Neuronal stem cell (in vitro differentiated cells): ENCODE measurements at regions not wholly inside any gene's neighbourhood (a gene's known extent, or its start where the extent isn't known, plus 50 kb on each side); places are given as distances from the start of the nearest gene placed in this dataset.

ENCODE experiments used
- DNase-seq: peaks from one replicate; pipeline ENCODE4 v3.0.0-alpha.2; 2013; ENCODE audit warnings: low spot score
- H2AFZ ChIP-seq: one replicate; pipeline ENCODE4 v1.6.1; 2013; ENCODE audit warnings: mild to moderate bottlenecking, low read length, inconsistent platforms
- H2AK5ac ChIP-seq: 2 replicates; pipeline ENCODE4 v1.6.1; 2013; ENCODE audit warnings: low read depth, mild to moderate bottlenecking, inconsistent platforms, low read length, moderate library complexity, mixed read lengths
- H2BK120ac ChIP-seq: 2 replicates; pipeline ENCODE4 v1.6.1; 2013; ENCODE audit warnings: low read depth, mild to moderate bottlenecking, inconsistent platforms, low read length, moderate library complexity, mixed read lengths
- H2BK12ac ChIP-seq: one replicate; pipeline ENCODE4 v1.6.1; 2013; ENCODE audit warnings: low read length, inconsistent platforms
- H2BK15ac ChIP-seq: 2 replicates; pipeline ENCODE4 v1.6.1; 2013; ENCODE audit warnings: mild to moderate bottlenecking, low read length, inconsistent platforms, mixed read lengths
- H2BK5ac ChIP-seq: one replicate; pipeline ENCODE4 v1.6.1; 2013; ENCODE audit warnings: inconsistent platforms, mild to moderate bottlenecking, low read length, moderate library complexity
- H3K14ac ChIP-seq: one replicate; pipeline ENCODE4 v1.6.1; 2013; ENCODE audit warnings: low read length, inconsistent platforms
- H3K18ac ChIP-seq: 2 replicates; pipeline ENCODE4 v1.6.1; 2013; ENCODE audit warnings: low read length, inconsistent platforms
- H3K23ac ChIP-seq: 2 replicates; pipeline ENCODE4 v1.6.1; 2013; ENCODE audit warnings: low read depth, mild to moderate bottlenecking, mixed read lengths, low read length, inconsistent platforms; ENCODE audit not compliant: poor library complexity
- H3K27ac ChIP-seq: replicated peaks from 3 replicates; pipeline ENCODE4 v1.5.1; 2013; ENCODE audit warnings: low read length, inconsistent platforms
- H3K27me3 ChIP-seq, 3 experiments: 2 replicates each; pipeline ENCODE4 v1.6.1; 2013; ENCODE audit warnings: low read length in 3 of 3, mild to moderate bottlenecking in 2 of 3, inconsistent platforms in 1 of 3, low read depth in 1 of 3, mixed read lengths in 1 of 3, moderate library complexity in 1 of 3; ENCODE audit not compliant: control insufficient read depth in 3 of 3, insufficient read depth in 3 of 3
- H3K36me3 ChIP-seq, 2 donors: replicated peaks in 1 of 2; 2 replicates each; pipeline ENCODE4 v1.6.1; 2013; ENCODE audit warnings: low read length in 2 of 2; ENCODE audit not compliant: control insufficient read depth in 2 of 2, insufficient read depth in 2 of 2
- H3K4ac ChIP-seq: 2 replicates; pipeline ENCODE4 v1.6.1; 2013; ENCODE audit warnings: inconsistent platforms, mild to moderate bottlenecking, low read length, moderate library complexity
- H3K4me1 ChIP-seq, 2 donors: 1 replicate in 1 of 2; 2 replicates in 1 of 2; pipeline ENCODE4 v1.6.1; 2013; ENCODE audit warnings: low read length in 2 of 2, low read depth in 1 of 2; ENCODE audit not compliant: control insufficient read depth in 2 of 2, insufficient read depth in 1 of 2
- H3K4me2 ChIP-seq: one replicate; pipeline ENCODE4 v1.6.1; 2013; ENCODE audit warnings: mild to moderate bottlenecking, low read length, inconsistent platforms; ENCODE audit not compliant: insufficient read depth, poor library complexity, severe bottlenecking
- H3K4me3 ChIP-seq, 2 donors: 2 replicates each; pipeline ENCODE4 v1.5.1; 2013; ENCODE audit warnings: low read length in 2 of 2, mild to moderate bottlenecking in 2 of 2, inconsistent platforms in 1 of 2, moderate library complexity in 1 of 2
- H3K79me1 ChIP-seq: one replicate; pipeline ENCODE4 v1.6.1; 2013; ENCODE audit warnings: low read depth, mild to moderate bottlenecking, inconsistent platforms, low read length, moderate library complexity
- H3K9ac ChIP-seq: one replicate; pipeline ENCODE4 v1.6.1; 2013; ENCODE audit warnings: mild to moderate bottlenecking, low read depth, low read length, inconsistent platforms; ENCODE audit not compliant: poor library complexity
- H3K9me3 ChIP-seq, 2 donors: replicated peaks in 1 of 2; 2 replicates each; pipeline versions ENCODE3 to v1.6.1; 2013; ENCODE audit warnings: low read length in 2 of 2, mild to moderate bottlenecking in 2 of 2, inconsistent platforms in 1 of 2, low read depth in 1 of 2, mixed read lengths in 1 of 2, moderate library complexity in 1 of 2; ENCODE audit not compliant: control insufficient read depth in 2 of 2, insufficient read depth in 1 of 2
- H4K8ac ChIP-seq: one replicate; pipeline ENCODE4 v1.6.1; 2013; ENCODE audit warnings: low read depth, mild to moderate bottlenecking, inconsistent platforms, low read length, moderate library complexity
- H4K91ac ChIP-seq: one replicate; pipeline ENCODE4 v1.6.1; 2013; ENCODE audit warnings: low read length, low read depth, mild to moderate bottlenecking, inconsistent platforms; ENCODE audit not compliant: poor library complexity
- WGBS, 2 donors: extraction: QIAGEN DNeasy Blood & Tissue Kit; methylation state at CpG; one replicate each; pipeline ENCODE4 v1.1.7; 2013; ENCODE audit warnings: missing lambda C conversion rate in 2 of 2, mixed read lengths in 1 of 2; ENCODE audit not compliant: insufficient read length in 2 of 2, insufficient replicate concordance in 1 of 2; ENCODE audit errors: extremely low coverage in 2 of 2; 5-methylcytosine and 5-hydroxymethylcytosine counted together

DNA sequence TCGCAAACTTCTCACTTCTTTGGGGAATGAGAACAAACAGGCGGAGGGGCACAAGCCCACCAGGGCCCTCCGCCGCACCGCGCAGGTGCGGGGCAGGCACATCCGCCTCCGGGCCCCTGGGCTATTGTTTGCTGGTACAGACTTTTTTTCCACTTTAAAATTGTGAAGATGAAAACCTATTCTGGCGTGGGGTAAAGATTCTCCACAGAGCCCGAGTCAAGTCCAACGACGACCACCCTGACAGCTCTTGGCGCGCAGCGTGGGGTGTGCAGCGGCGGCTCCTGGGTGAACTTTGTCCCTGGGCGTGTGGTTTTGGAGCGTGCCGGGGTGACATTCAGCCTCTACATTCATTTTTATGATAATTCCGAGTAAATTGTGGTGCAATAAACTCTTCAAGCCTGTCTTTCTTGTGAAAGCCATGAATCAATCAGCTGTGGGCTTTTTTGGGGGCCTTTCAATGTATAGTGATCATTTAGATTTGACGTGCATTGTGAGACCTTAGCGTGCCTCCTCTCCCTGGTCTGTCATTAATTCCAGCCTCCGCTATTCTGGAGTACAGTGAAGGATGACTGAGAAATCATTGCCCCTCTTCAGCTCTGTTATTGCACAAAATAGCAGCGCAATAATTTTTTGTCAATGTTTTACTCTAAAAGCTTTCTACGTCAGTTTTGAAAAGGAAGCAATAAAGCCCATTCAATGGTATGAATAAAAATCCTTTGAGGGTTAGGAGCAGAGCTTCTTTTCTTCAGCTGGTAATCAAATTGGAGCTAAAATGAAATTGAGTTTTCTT, 90.0 kb downstream of the TEX29 start:
- Histone ChIP-seq H3K4me2 (no peak overlapping the region), H2BK12ac (no peak overlapping the region), H3K36me3 (no peaks in the 10 kb centered on the region), H4K91ac (no peak overlapping the region), H3K27ac (no peak overlapping the region), H3K9me3 (no peaks in the 10 kb centered on the region), H3K9ac (no peak overlapping the region), H3K4me3 (no peak overlapping the region), H2AFZ (no peak overlapping the region), H2AK5ac (no peak overlapping the region), H3K18ac (no peak overlapping the region), H3K23ac (no peak overlapping the region), H3K14ac (no peak overlapping the region), H3K4ac (no peak overlapping the region), H3K4me1 (peaks cover 11 to 23% of the 10 kb centered on the region in 2 donors), H4K8ac (no peak overlapping the region), H2BK5ac (no peak overlapping the region), H3K79me1 (no peaks in the 10 kb centered on the region), H3K27me3 (peaks cover 0 to 54% (median 0%) of the 10 kb centered on the region in 3 experiments), H2BK120ac (no peak overlapping the region), H2BK15ac (no peak overlapping the region)
- DNase-seq = no peak
- WGBS, 2 donors = no CpG with 5 or more reads among the region's 27 CpGs

DNA sequence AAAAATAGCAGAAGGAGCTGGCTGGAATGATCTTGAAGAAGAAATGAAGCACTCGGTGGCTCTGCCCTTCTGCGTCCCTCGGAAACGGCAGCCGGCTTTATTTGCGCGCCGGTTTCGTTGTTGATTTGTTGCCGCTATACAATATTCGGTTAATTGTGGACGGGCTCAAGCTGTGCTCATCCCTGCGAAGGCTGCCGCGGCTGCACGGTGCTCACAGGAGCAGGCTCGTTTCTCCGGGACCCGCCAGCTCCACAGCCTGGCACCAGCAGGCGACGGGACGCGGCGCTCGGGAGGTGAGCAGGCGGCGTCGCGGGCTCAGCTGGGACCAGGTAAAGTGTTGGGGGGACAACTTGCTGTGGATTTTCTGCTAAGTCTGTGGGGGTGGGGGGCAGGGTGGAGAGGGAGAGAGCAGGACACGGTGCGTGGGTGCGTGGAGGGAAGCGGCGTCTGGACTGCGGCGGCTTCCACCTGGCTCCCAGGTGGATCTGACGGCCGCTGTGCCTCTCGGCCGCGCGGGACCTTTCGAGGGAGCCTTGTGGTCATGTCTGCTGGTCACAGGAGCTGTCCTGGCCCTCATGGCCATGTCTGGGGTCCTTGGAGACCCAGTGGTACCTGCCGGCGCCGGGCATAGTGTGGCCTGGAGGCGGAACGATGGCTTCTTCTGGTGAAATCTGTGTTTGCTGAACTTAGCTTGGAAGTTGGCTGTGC, 90.9 kb downstream of the TEX29 start:
- Histone ChIP-seq H3K9me3 (no peaks in the 10 kb centered on the region), H4K8ac (peak overlapping the region; percentile 66), H3K4me1 (peaks cover 11 to 23% of the 10 kb centered on the region in 2 donors), H3K79me1 (no peaks in the 10 kb centered on the region), H3K36me3 (no peaks in the 10 kb centered on the region), H3K4me2 (no peak overlapping the region), H3K23ac (peak overlapping the region; percentile 56), H3K18ac (peak overlapping the region; percentile 69), H3K9ac (no peak overlapping the region), H2AFZ (peak overlapping the region; percentile 30), H2BK5ac (no peak overlapping the region), H3K27me3 (peaks cover 0 to 54% (median 0%) of the 10 kb centered on the region in 3 experiments), H2BK120ac (no peak overlapping the region), H3K4me3 (no peak overlapping the region), H2BK12ac (peak overlapping the region; percentile 67), H2BK15ac (peak overlapping the region; percentile 77), H3K14ac (peak overlapping the region; percentile 26), H3K4ac (no peak overlapping the region), H3K27ac (no peak overlapping the region), H4K91ac (peak overlapping the region; percentile 13), H2AK5ac (peak overlapping the region; percentile 97)
- no CpG with 5 or more reads among the region's 48 CpGs for WGBS, 2 donors
- DNase-seq = no peak

DNA sequence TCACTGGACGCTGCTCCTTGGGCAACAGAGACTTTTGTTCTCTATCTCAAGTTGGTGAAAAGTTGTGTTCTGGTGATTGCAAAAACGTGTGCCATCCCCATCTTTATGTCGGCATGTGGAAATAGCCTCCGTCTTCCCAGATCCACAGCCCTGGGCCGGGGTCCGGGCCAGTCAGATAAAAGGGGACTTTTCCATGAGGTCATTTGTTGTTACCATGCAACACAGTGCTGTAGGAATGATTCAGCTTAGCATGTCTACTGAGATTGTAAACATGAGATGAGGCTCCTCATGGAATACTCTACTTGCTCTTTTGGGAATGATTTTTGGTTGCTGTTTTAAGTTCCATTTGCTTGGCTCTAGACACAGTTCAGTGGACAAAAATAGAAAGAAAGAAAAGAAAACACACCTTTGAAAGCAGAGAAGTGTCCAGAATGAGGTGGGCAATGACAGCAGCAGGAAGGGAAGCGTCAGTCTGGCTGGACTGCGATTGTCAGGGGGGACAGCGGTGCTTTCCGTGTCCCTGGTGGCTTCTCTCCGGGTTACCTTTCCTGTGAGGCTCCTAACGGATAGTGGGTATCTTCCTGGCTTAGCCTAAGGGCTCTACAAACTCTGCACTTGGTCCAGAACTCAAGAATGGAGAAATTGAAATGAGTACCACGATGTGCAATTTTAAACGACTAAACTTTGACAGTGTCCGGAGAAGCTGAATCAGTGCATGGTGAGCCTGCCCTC, 91.6 kb downstream of the TEX29 start:
- no peak overlapping the region for H3K9ac ChIP-seq
- H3K79me1 ChIP-seq = no peaks in the 10 kb centered on the region
- peak overlapping the region; percentile 77 for H2BK15ac ChIP-seq
- H2BK120ac ChIP-seq = no peak overlapping the region
- no peak overlapping the region for H2AK5ac ChIP-seq
- H3K36me3 ChIP-seq = no peaks in the 10 kb centered on the region
- H4K91ac ChIP-seq = no peak overlapping the region
- no peak overlapping the region for H3K4me2 ChIP-seq
- DNase-seq = no peak
- H3K4me1 ChIP-seq = peaks cover 11 to 25% of the 10 kb centered on the region in 2 donors
- H3K18ac ChIP-seq = no peak overlapping the region
- H2BK12ac ChIP-seq = no peak overlapping the region
- no peak overlapping the region for H3K27ac ChIP-seq
- peaks cover 0 to 58% (median 0%) of the 10 kb centered on the region in 3 experiments for H3K27me3 ChIP-seq
- WGBS, 2 donors = no CpG with 5 or more reads among the region's 15 CpGs
- no peak overlapping the region for H2BK5ac ChIP-seq
- H3K4me3 ChIP-seq = no peak overlapping the region
- H4K8ac ChIP-seq = no peak overlapping the region
- peak overlapping the region; percentile 30 for H2AFZ ChIP-seq
- H3K23ac ChIP-seq = no peak overlapping the region
- no peaks in the 10 kb centered on the region for H3K9me3 ChIP-seq
- H3K14ac ChIP-seq = no peak overlapping the region
- no peak overlapping the region for H3K4ac ChIP-seq
